ENCODE measurements at regions not wholly inside any gene's neighbourhood (a gene's known extent, or its start where the extent isn't known, plus 50 kb on each side); places are given as distances from the start of the nearest gene placed in this dataset.

GRCh38 chr2:186183406-186183805 is 302.7 kb upstream of the ZC3H15 start:
- no peak for TF ChIP-seq MYC (IDR thresholded peaks at IDR 0.05; ENCODE audit: low read depth, low read length)
- DNase-seq (ENCODE audit: low read depth): peak; percentile 6
- no peak overlapping the region for H3K4me3 ChIP-seq (ENCODE audit: low read depth, low read length)

- H3K4me3 ChIP-seq (ENCODE audit: low read depth, low read length): no peak overlapping the region
- TF ChIP-seq POLR2A (IDR thresholded peaks at IDR 0.05; ENCODE audit: extremely low read depth, insufficient read length) (no peak), MYC (IDR thresholded peaks at IDR 0.05; ENCODE audit: low read depth, low read length) (no peak), CTCF (IDR thresholded peaks at IDR 0.05; ENCODE audit: low read depth, low read length) (no peak), MAX (IDR thresholded peaks at IDR 0.05; ENCODE audit: low read depth, low read length) (no peak)
- no peak for DNase-seq (ENCODE audit: low read depth)
Observed at GRCh38 chr2:186187854-186188253, 298.2 kb upstream of the ZC3H15 start.

- no peak overlapping the region for H3K4me3 ChIP-seq (ENCODE audit: low read depth, low read length)
- DNase-seq (ENCODE audit: low read depth): no peak
- TF ChIP-seq POLR2A (IDR thresholded peaks at IDR 0.05; ENCODE audit: extremely low read depth, insufficient read length) (no peak), MYC (IDR thresholded peaks at IDR 0.05; ENCODE audit: low read depth, low read length) (no peak), CTCF (IDR thresholded peaks at IDR 0.05; ENCODE audit: low read depth, low read length) (no peak), MAX (IDR thresholded peaks at IDR 0.05; ENCODE audit: low read depth, low read length) (no peak)
Observed at GRCh38 chr2:186189816-186190215, 296.2 kb upstream of the ZC3H15 start.

GRCh38 chr2:186195696-186196095 is 290.4 kb upstream of the ZC3H15 start:
- no peak for TF ChIP-seq MYC (IDR thresholded peaks at IDR 0.05; ENCODE audit: low read depth, low read length)
- no peak for TF ChIP-seq POLR2A (IDR thresholded peaks at IDR 0.05; ENCODE audit: extremely low read depth, insufficient read length)
- TF ChIP-seq MAX (IDR thresholded peaks at IDR 0.05; ENCODE audit: low read depth, low read length): no peak
- no peak for TF ChIP-seq CTCF (IDR thresholded peaks at IDR 0.05; ENCODE audit: low read depth, low read length)
- H3K4me3 ChIP-seq (ENCODE audit: low read depth, low read length): no peak overlapping the region
- no peak for DNase-seq (ENCODE audit: low read depth)

GRCh38 chr2:186197955-186198354 is 288.1 kb upstream of the ZC3H15 start:
- H3K4me3 ChIP-seq (ENCODE audit: low read depth, low read length): no peak overlapping the region
- TF ChIP-seq POLR2A (IDR thresholded peaks at IDR 0.05; ENCODE audit: extremely low read depth, insufficient read length) (no peak), MYC (IDR thresholded peaks at IDR 0.05; ENCODE audit: low read depth, low read length) (no peak), MAX (IDR thresholded peaks at IDR 0.05; ENCODE audit: low read depth, low read length) (no peak), CTCF (IDR thresholded peaks at IDR 0.05; ENCODE audit: low read depth, low read length) (no peak)
- no peak for DNase-seq (ENCODE audit: low read depth)

GRCh38 chr2:186199029-186199428 is 287.0 kb upstream of the ZC3H15 start:
- no peak overlapping the region for H3K4me3 ChIP-seq (ENCODE audit: low read depth, low read length)
- no peak for DNase-seq (ENCODE audit: low read depth)
- TF ChIP-seq MYC (IDR thresholded peaks at IDR 0.05; ENCODE audit: low read depth, low read length) (no peak), CTCF (IDR thresholded peaks at IDR 0.05; ENCODE audit: low read depth, low read length) (no peak), MAX (IDR thresholded peaks at IDR 0.05; ENCODE audit: low read depth, low read length) (no peak), POLR2A (IDR thresholded peaks at IDR 0.05; ENCODE audit: extremely low read depth, insufficient read length) (no peak)
